Eye (tissue), 1 donor: ENCODE measurements at regions not wholly inside any gene's neighbourhood (a gene's known extent, or its start where the extent isn't known, plus 50 kb on each side); places are given as distances from the start of the nearest gene placed in this dataset.

ENCODE experiments used
- DNase-seq: peaks from one replicate; pipeline ENCODE4 v3.0.0-alpha.2; 2015

DNA sequence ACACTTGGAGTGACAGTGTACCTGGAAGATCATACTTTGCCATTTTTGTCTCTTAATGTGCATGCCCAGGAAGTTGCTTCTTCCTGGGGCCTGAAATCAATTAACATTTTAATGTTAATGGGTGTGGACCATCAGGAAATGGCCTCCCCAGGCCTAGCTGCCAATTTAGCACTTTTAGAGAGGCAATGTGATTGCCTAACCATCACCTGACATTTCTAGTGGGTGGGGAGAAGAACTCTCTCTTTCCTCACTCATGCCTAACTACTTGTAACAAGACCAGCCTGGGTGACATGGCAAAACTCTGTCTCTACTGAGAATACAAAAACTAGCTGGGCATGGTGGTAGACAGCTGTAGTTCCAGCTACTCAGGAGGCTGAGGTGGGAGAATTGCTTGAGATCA is 549.0 kb upstream of the RGS18 start:
- DNase-seq: no peak

DNA sequence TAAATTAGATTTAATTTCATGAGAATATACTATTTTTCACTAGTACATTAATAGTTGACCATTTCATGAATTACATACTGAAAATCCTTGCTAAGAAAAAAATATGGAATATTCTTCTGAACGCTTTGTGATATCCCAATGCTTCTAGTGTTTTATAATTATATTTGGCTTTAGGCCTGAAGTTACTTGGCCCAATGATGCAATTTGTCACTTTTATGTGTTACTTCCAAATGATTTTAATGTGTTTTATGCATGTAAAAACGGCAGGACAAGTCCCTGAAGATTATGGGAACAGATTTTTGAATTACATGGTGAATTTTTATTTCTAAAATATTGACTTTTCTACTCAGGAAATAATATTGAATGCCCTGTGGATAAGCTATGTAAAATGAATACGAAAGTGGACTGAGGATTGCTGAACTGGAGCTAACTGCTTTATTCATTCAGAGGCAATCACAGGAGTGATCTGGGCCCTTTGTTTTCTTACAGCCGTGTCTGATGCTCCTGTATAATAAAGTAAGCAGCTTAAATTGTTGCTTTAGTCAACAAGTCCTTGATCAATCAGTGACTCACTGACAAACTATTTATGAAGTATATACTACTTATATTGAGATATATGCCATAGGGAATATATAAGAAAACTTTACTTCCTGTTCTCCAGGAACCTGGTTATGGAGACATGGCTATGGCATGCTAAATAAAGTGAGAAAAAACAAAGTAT is 543.0 kb upstream of the RGS18 start:
- DNase-seq: no peak

DNA sequence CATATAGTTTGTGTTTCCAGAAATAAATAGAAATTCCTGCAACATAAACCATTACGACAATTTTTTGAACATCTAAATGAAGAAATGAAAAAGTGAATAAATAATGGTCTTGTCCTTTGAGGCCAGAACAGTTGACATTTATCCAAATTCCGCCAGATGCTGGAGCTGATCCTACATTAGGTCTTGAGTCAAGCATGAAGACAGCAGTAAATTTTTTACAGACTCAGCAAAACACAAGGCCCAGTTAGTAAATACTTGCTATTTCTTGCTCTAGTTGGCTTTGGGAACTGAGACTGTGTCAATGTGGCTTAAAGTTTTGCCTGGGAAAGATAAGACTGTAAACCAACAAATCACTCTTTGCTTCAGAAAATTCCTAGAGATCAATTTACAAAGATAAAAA is 540.1 kb upstream of the RGS18 start:
- DNase-seq: no peak

DNA sequence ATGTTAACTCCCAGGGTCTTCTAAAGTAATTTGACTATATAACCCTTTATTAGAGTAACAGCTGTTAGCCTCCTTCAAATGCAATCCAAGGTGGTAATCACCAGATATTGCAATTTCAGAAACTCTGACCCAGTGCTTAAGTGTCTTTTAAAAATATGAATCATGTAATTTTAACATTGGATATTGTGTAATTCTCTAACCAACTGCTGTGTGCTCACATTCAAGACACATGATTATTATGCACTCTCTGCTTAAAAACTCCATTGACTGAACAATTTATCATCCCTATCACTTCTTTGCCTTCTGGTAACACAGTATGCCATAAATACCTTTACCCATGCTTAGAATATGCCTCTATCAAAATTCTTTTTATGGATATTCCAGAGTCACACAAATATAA is 537.4 kb upstream of the RGS18 start:
- DNase-seq: no peak

DNA sequence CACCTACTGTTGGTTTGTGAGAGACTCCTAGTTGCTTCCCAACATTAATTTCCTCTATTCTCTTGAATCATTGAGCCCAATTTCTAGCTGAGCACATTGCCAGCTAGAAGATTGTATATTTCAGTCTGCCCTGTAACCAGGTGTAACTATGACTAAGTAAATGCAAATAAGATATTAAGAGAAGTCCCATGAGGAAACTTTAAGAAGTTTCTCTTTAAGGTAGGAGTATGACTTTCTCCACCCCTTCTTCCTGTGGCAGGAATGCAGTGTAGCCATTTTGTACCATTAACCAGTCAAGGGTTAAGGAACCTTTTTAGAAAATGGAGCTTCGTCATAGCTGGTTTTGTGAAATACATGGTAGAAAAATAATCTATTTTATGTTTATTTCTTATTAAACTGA is 534.2 kb upstream of the RGS18 start:
- DNase-seq: no peak

DNA sequence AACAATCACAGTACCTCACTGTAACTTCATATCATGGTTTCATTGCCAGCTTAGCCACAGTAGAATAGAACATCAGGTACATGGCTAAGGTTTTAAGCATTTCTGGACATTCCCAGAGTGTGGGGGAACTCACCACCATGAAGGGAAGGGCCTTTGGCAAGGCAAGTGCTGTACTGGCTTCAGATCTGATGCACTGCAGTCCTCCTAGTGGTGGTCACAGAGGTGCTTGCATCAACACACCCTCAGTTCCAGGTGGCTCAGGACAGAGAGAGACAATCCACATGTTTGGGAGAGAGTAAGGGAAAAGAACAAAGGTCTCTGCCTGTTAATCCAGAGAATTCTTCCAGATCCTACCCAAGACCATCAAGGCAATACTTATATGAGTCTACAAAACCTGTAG is 528.4 kb upstream of the RGS18 start:
- no peak for DNase-seq

DNA sequence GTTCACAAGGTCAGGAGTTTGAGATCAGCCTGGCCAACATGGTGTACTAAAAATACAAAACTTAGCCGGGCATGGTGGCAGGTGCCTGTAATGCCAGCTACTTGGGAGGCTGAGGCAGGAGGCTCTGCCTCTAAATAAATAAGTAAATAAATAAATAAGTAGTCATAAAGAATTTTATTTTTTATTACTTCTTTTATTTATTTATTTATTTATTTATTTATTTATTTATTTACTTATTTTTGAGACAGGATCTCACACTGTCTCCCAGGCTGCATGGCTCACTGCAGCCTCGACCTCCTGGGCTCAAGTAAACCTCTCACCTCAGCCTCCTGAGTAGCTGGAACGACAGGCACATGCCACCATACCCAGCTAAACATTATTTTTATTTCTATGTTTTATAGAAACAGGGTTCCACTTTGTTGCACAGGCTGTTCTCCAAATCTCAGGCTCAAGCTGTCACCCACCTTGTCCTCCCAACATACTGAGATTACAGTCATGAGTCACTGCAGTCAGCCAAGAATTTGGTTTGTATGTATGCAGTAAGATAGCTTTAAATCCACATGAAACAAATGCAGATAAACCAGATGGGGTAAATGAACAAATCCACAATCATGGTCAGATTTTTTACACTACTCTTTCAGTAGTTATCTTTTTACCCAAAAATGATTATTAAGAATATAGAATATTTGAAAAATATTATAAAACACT is 523.3 kb upstream of the RGS18 start:
- no peak for DNase-seq

DNA sequence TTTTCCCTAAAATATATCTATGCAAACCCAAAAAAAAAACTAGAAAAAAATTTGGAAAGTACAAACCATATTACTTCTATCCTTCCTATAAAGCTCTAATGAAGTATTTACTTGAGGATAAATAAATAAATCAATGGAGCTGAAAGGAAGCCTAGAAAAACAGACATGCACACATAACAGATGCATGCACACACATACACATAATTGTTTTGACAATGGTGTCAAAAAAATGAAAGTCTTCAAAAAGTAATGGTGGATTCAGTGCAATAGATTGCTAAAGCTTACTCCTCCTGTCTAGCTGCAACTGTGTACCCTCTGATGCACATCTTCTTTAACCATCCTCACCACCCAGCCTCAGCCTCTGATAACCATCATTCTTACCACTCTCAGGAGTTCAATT is 521.9 kb upstream of the RGS18 start:
- DNase-seq: peak; percentile 44

DNA sequence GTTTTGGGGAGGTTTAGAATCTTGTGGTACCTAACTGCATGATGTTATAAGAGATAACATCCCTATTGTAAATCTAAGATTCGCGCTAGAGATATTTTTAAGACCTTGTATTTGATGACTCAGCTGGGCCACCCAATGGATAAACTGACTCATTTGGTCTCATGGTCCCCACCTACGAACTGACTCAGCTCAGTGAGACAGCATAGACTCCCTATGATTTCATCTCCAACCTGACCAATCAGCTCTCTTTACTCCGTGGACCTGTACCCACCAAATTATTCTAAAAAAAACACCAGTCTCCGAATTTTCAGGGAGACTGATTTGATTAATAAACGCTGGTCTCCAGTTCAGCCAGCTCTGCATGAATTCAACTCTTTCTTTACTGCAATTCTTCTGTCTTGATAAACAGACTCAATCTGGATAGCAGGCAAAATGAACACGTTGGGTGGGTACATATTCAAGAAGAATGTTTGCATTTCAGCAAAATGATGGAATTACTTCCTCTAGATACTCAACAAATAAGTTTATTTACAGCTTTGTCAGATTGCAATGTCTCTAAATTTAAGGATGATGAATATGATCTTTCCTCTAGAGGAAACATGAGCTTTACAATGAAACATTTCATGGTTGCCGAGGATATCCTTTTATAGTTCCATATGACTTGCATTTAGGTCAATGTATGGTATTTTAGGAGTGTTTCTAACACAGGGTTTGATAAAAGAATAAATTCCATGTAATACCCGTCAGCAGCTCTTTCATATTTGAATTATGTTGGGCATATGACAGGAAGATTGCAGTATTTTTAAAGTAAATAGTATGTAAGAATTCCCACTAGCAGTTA is 516.6 kb upstream of the RGS18 start:
- no peak for DNase-seq

DNA sequence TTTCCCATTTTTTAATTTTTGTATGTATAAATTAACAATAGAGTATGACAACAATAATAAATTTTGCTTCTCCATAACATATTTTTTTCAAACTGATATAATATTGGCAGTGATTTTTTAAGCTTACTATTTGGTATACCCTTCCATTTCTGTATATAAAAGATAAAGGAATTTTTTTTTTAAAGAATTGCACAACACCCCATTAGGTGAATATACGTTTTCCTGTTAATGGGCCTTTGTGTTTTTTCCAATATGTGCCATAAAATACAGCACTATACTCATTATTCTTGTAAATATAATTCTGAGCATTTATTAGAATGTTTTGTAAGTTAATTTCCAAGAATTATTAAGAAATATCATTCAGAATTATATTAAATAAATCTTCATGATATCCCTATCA is 515.2 kb upstream of the RGS18 start:
- no peak for DNase-seq

DNA sequence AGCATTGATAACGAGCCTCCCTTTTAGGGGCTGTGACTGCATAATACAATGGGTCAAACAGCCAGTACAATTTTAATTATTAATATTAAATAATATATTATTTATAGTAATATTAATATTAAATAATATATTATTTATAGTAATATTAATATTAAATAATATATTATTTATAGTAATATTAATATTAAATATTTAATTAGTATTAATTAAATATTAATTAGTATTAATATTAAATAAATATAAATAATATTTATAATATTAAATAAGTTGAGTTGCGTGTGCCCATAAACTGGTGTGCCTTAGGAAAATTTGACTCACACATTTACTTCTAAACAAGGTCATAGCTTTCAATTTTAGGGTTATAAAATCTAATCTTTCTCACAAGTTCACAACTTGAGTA is 509.3 kb upstream of the RGS18 start:
- no peak for DNase-seq

DNA sequence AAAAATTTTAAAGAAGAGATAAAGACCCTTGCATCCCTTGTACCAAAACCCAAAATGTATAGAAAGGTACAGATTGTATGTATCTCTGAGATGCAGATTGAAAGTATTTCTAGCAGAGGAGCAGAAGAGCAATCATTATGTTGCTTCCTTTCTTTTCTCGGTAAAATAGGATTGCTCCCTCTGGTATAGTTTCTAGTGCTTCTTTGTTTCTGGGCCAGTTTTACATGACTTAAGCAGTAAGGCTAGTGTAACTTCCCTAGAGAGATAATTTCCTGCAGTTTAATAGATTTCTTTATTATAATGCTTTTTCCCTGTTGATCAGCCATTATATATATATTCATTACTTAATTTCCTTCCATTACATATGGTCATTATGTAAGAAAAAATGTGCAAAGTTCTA is 496.2 kb upstream of the RGS18 start:
- no peak for DNase-seq

DNA sequence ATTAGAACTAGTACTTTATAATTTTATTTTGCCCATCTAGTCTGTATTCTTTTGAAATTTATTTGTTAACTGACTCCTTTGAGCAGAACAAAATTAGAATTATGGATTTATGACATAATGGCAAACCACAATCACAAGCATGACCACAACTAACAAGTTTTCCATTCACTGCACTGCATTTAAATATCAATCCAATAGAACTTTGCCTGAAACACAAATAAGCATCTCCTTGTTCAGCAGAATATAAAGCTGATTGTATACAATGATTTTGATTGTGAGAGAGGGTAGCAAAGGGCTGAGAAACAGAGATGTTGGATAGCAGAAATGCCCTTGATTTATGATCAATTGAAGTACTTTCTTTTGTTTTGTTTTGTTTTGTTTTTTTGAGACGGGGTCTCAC is 495.5 kb upstream of the RGS18 start:
- DNase-seq: no peak

DNA sequence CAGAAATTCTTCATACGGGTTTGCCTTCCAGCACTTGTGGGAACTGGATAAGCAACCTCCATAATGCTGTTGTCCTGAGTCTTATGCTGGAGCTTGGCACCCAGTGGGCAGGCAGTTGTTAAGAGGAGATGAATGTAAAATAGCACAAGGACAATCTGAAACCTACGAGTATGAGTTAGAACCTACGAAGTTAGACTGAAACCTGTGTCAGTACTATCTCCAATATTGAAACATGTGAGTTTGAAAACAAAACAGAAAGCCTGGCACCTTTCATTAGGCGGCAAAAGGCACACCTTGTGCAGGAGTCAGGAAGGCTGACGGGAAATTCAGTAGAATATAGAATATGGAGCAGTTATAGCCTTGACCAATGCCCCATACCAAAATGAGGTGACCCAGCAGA is 489.7 kb upstream of the RGS18 start:
- no peak for DNase-seq

DNA sequence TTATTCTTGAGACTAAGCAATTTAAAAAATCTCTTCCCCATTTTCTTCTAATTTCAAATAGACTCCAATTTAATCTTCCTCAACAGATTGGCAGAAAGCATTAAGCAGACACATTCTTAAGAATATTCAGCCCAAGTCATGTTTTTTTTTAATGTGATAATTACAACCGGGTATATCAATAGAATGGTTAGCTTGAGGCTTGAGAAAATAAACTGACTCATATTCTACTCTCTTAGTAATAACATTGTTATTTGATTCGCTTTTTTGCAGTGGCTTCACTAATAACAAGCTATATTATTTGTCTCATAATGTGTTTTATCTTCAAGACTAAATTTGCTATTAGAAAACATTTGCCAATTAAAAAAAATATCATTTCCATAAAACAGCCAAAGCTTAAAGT is 488.6 kb upstream of the RGS18 start:
- DNase-seq: no peak

DNA sequence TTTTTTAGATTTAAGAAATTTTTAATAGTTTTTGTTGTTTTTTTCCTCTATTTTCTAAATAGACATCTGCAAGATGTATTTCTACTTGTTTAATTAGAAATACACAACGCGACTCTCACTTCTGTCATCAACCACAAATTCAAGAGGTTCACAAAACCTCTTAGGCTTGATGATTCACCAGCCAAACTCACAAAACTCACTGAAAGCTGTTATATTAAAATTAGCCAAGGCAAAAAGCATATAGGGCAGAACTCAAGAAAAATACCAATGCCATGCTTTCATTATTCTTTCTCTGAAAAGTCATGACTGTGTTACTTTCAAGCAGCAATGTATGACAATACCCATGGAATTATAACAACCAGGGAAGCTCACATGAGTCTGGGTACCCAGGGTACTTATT is 487.0 kb upstream of the RGS18 start:
- no peak for DNase-seq

DNA sequence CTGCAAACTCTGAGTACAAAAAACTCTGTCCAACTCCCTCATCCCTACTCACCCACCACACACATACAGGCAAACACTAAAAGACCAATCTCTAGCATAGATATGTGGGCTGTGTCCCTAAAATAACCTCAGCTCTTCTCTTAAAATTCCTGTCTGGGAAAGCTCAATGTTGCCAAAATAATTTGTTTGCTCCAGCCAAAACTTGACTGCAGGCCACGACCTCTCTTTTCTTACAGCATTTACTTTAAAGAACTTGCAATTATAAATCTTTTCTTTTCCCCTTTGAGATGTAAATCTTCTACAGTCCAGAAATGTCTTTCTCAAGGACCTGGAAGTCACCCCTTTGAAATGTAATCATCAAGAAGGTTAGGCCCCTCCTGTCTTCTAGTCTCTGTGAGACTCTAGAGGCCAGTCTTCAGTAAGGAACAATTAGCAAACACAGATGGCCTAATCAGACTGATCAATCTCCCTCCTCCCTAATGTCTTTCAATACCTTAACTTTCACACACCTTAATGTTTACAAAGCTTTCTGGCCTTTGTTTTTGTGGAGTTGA is 483.6 kb upstream of the RGS18 start:
- no peak for DNase-seq

DNA sequence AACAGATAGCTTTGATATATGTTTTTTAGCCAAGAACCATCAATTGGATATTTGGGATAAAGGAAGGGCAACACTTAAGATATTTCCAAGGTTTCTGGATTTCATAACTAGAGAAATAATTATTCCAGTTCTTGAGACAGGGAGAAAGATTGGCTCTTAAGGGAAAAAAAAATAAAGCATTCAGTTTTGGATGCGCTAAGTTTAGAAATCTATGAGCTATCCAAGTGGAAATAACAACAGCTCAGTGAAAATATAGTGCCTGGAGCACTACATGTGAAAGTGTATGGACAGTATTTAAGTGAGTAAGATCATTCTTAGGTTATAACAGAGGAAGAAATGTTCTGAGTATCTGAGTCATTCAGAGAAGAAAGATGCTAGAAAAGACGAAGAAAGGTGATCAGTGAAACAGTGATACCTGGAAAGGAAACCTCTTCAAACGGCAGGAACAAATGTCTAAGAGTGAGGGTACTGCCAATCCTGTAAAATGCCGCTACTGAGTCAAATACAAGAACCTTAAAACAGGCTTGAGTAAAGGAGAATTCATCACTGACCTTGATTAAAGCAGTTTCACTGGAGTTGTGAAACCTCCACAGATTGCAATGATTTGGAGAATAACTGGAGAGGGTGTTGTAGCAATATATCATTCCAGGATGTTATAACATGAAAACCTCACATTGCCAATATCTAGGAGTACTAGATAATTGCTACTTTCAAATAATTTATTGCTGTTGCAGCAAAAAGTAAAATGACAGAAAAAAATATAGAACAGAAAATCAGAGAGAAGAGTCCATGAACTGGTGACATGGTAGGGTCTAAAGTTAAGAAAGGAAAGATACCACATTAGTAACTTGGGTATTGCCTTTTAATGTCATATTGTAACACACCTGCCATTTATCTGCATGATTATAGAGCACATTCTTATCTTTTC is 482.1 kb upstream of the RGS18 start:
- DNase-seq: no peak

DNA sequence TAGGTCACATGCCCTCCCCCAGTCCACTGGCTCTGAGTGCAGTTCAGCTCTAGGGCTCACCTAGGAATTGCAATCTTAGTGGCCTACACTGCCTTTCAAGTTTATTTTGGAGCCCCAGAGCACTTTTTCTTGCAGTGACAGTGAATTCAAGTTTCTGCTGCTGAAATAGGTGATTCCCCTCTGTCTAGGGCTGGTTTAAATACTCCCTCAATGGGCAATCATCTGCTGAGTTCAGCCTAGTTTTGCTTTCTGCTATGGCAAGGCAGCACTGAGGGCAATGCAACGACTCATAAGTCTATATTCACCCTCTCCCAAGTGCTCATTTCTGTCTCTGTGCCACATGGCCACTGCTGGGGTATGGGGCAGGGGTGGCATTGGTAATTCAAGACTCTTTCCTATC is 472.6 kb upstream of the RGS18 start:
- no peak for DNase-seq

DNA sequence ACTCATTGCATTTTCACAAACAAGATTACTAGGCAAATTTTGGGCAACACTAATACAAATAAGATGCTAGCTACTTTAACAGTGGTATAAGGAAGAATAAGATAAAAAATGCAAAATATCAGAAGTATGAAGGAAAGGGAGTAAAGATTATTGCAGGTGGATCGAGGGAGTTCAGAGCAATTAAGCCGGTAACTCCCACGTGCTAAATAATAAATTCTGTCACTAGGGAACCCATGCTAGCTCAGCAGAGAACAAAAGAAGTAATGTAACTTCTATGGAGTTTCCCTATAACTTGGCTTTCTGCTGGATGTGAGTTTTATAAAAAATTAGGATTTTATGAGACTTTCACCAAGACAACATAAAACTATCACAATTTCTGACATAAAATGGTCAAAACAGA is 470.5 kb upstream of the RGS18 start:
- DNase-seq: no peak

DNA sequence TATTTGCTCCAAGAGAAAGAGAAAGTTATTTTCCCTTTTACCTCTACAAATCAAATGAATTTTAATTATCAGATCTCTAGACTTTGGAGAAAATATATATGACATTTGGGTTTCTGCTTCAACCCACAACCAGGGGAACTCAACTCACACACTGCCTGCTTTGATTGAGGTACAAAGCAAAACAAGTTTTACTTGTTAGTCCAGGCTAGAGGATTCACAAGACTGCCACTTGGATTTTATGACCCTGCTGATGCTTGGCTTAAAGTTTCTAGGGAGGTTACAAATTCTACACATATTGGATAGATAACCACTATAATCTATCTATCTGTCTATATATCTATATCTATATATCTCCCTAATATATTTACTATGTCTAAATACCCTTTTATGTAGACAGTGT is 467.3 kb upstream of the RGS18 start:
- DNase-seq: no peak

DNA sequence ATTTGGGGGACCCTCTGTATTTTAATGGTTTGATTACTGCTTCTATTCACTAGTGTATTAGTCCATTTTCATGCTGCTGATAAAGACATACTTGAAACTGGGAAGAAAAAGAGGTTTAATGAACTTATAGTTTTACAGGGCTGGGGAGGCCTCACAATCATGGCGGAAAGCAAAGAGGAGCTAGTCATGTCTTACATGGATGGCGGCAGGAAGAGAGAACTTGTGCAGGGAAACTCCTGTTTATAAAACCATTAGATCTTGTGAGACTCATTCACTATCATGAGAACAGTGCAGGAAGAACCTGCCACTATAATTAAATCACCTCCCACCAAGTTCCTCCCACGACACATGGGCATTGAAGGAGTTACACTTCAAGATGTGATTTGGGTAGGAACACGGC is 464.5 kb upstream of the RGS18 start:
- no peak for DNase-seq

DNA sequence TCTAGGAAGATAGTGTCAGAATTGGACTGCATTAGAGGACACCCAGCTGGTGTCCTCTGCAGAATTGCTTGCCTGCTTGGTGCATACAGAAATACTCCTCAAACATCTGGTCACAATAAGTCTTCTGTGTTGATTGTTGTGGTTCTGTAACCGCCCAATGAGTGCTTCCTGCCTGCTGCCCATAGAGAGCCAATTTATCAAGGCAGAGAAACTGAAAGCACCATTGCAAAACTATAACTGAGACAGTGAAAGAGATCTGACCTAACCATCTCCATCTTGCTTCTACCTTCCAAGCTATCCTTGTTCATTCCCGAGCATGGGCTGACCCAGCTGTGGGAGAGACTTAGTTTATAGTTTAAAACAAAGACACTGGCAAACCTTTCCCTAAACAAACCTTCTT is 462.4 kb upstream of the RGS18 start:
- DNase-seq: no peak
